T-cell (primary cell): ENCODE measurements at regions not wholly inside any gene's neighbourhood (a gene's known extent, or its start where the extent isn't known, plus 50 kb on each side); places are given as distances from the start of the nearest gene placed in this dataset.

Source experiments
- ATAC-seq, 4 experiments: fragments of 200-7000 bp in 3 of 4; fragments of 150-1000 bp in 1 of 4; cut with Tn5 transposase; replicated peaks in 1 of 4; 1 replicate in 3 of 4; 2 replicates in 1 of 4; pipeline ENCODE4 v1.10.0; 2021; ENCODE audit warnings: moderate library complexity in 3 of 4, mild to moderate bottlenecking in 2 of 4, moderate number of reproducible peaks in 1 of 4
- CTCF ChIA-PET, 2 donors: fragments of 300-600 bp; sonication (Branson Sonifier 250); formaldehyde crosslinking; loops; one replicate each; lab custom pipeline; 2022; ENCODE audit warnings: antibody characterized with exemption in 2 of 2; lab: Charles Lee
- POLR2A ChIA-PET, 2 donors: fragments of 300-600 bp; sonication (Branson Sonifier 250); formaldehyde crosslinking; loops; one replicate each; lab custom pipeline; 2022; ENCODE audit warnings: antibody characterized with exemption in 2 of 2; lab: Charles Lee
- DNase-seq, 35 experiments: peaks; one replicate each; pipeline versions ENCODE4 v3.0.0 to v3.0.0-alpha.2; 2013 to 2023
- H3K27ac ChIP-seq: one replicate; pipeline ENCODE4 v1.5.1; 2013; ENCODE audit warnings: low read length
- H3K27me3 ChIP-seq, 2 experiments: replicated peaks in 1 of 2; 1 replicate in 1 of 2; 2 replicates in 1 of 2; pipeline versions ENCODE4 v1.6.1 to v1.7.0; 2013; ENCODE audit warnings: low read length in 1 of 2, mixed read lengths in 1 of 2; ENCODE audit not compliant: control insufficient read depth in 2 of 2, insufficient read depth in 2 of 2; ENCODE audit errors: extremely low read depth in 1 of 2
- H3K36me3 ChIP-seq, 2 donors: 1 replicate in 1 of 2; 2 replicates in 1 of 2; pipeline versions ENCODE4 v1.6.1 to v1.7.0; 2013; ENCODE audit warnings: low read length in 1 of 2; ENCODE audit not compliant: control insufficient read depth in 2 of 2, insufficient read depth in 1 of 2; ENCODE audit errors: extremely low read depth in 1 of 2
- H3K4me1 ChIP-seq, 2 experiments: 1 replicate in 1 of 2; 2 replicates in 1 of 2; pipeline versions ENCODE4 v1.6.1 to v1.7.0; 2013; ENCODE audit warnings: low read length in 2 of 2, mixed read lengths in 1 of 2; ENCODE audit not compliant: insufficient read depth in 2 of 2, control insufficient read depth in 1 of 2; ENCODE audit errors: extremely low read depth in 1 of 2
- H3K4me3 ChIP-seq, 2 donors: 1 replicate in 1 of 2; 2 replicates in 1 of 2; pipeline versions ENCODE4 v1.5.1 to v1.7.0; 2013; ENCODE audit warnings: mild to moderate bottlenecking in 2 of 2, low read length in 1 of 2, moderate library complexity in 1 of 2; ENCODE audit not compliant: control insufficient read depth in 1 of 2; ENCODE audit errors: extremely low read depth in 1 of 2
- H3K9me3 ChIP-seq: 2 replicates; pipeline ENCODE4 v1.7.0; 2013
- H3K27ac Mint-ChIP-seq, 2 donors: one replicate each; pipeline ENCODE4 v1.8.0; 2020 to 2021; ENCODE audit warnings: mild to moderate bottlenecking in 2 of 2, mixed read lengths in 2 of 2
- H3K27me3 Mint-ChIP-seq, 2 donors: one replicate each; pipeline ENCODE4 v1.8.0; 2021 to 2022; ENCODE audit warnings: mixed read lengths in 2 of 2
- H3K36me3 Mint-ChIP-seq: one replicate; pipeline ENCODE4 v1.8.0; 2021; ENCODE audit warnings: mixed read lengths
- H3K4me1 Mint-ChIP-seq, 3 donors: one replicate each; pipeline ENCODE4 v1.8.0; 2020 to 2022; ENCODE audit warnings: mixed read lengths in 3 of 3, mild to moderate bottlenecking in 1 of 3
- H3K4me3 Mint-ChIP-seq, 3 donors: one replicate each; pipeline ENCODE4 v1.8.0; 2020 to 2022; ENCODE audit warnings: mild to moderate bottlenecking in 3 of 3, mixed read lengths in 3 of 3, moderate library complexity in 3 of 3
- H3K9me3 Mint-ChIP-seq, 3 donors: one replicate each; pipeline ENCODE4 v1.8.0; 2020 to 2022; ENCODE audit warnings: mixed read lengths in 3 of 3
- WGBS: methylation state at CpG from one replicate; pipeline ENCODE4 v1.1.5; 2013; ENCODE audit warnings: missing lambda C conversion rate; ENCODE audit not compliant: insufficient coverage; 5-methylcytosine and 5-hydroxymethylcytosine counted together

GRCh38 chr5:166758151-166758550 lies 1533.3 kb upstream of the WWC1 start:
- CTCF ChIA-PET, result no interaction called here
- H3K27ac ChIP-seq, result no peak overlapping the region
- Mint-ChIP-seq H3K9me3 (peaks cover 0 to 15% (median 9%) of the 10 kb centered on the region in 3 donors), H3K4me3 (no peak overlapping the region), H3K27ac (no peak overlapping the region), H3K4me1 (no peaks in the 10 kb centered on the region), H3K27me3 (no peaks in the 10 kb centered on the region), H3K36me3 (no peaks in the 10 kb centered on the region)
- POLR2A ChIA-PET, result no interaction called here
- H3K27me3 ChIP-seq, result no peaks in the 10 kb centered on the region
- no peak overlapping the region for H3K4me3 ChIP-seq
- no peaks in the 10 kb centered on the region for H3K9me3 ChIP-seq
- ATAC-seq (no peak), DNase-seq (no peak)
- no peaks in the 10 kb centered on the region for H3K4me1 ChIP-seq
- H3K36me3 ChIP-seq, result no peaks in the 10 kb centered on the region

DNA sequence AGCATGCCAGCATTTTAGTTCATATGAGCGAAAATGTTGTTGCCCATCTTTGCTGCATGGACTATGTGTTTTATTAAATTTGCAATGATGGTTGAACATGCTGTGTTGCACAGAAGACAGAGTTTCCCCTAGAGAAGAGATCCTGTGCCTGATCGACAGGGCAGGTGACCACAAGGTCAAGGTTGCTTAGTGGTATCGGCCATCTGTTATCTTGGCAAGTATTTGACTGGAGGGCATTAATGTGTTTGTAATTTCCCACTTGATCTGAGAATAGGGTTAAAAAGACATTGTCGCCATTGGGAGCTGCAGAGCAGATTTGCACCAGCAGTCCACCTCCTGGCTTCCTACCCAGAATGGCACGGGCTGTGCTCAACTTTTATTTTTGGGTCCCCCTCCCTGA lies 1523.6 kb upstream of the WWC1 start:
- H3K9me3 Mint-ChIP-seq, result peaks cover 11 to 28% (median 11%) of the 10 kb centered on the region in 3 donors
- no peaks in the 10 kb centered on the region for H3K36me3 Mint-ChIP-seq
- ChIA-PET CTCF (interaction anchor here in 1 of 2 donors (0.6 kb wide), 1 partner anchor 213 kb away, joined by 3 read pairs; no protein-coding TSS in a partner anchor), POLR2A (no interaction called here)
- no peak overlapping the region for H3K4me3 Mint-ChIP-seq
- WGBS, result 86% methylated on average over 5 of the region's 5 CpGs
- no peaks in the 10 kb centered on the region for H3K4me1 Mint-ChIP-seq
- H3K27ac Mint-ChIP-seq, result no peak overlapping the region
- Histone ChIP-seq H3K27ac (no peak overlapping the region), H3K4me1 (no peaks in the 10 kb centered on the region), H3K9me3 (no peaks in the 10 kb centered on the region), H3K36me3 (no peaks in the 10 kb centered on the region), H3K27me3 (no peaks in the 10 kb centered on the region), H3K4me3 (no peak overlapping the region)
- no peak for ATAC-seq
- DNase-seq, result no peak
- H3K27me3 Mint-ChIP-seq, result no peaks in the 10 kb centered on the region

DNA sequence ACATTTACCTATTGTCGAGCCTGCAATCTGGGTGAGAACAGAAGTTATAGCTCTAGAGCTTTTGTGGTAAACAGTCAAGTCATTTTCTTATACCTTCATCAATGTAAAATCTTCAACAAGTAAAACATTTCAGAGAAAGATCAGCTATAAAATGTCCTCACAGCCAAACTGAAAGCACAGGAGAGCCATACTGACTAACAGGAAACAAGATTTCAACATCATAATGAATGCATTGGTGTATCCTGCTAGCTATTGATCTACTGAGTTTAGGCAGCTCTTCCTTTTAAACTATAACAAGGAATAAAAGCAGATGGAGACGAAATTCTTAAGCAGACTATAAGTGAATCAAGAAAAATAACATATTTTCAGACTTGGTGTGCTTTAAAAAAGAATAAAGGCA lies 1522.9 kb upstream of the WWC1 start:
- Histone ChIP-seq H3K4me3 (no peak overlapping the region), H3K27me3 (no peaks in the 10 kb centered on the region), H3K9me3 (no peaks in the 10 kb centered on the region), H3K27ac (no peak overlapping the region), H3K4me1 (no peaks in the 10 kb centered on the region), H3K36me3 (no peaks in the 10 kb centered on the region)
- CTCF ChIA-PET, result no interaction called here
- Mint-ChIP-seq H3K27ac (no peak overlapping the region), H3K36me3 (no peaks in the 10 kb centered on the region), H3K27me3 (no peaks in the 10 kb centered on the region), H3K9me3 (peaks cover 11 to 28% (median 11%) of the 10 kb centered on the region in 3 donors), H3K4me1 (no peaks in the 10 kb centered on the region), H3K4me3 (no peak overlapping the region)
- no peak for ATAC-seq
- POLR2A ChIA-PET, result no interaction called here
- no peak for DNase-seq
- WGBS, result no CpG with 5 or more reads among the region's 2 CpGs

- Mint-ChIP-seq H3K4me3 (no peak overlapping the region), H3K9me3 (peaks cover 8 to 24% (median 18%) of the 10 kb centered on the region in 3 donors), H3K27ac (no peak overlapping the region), H3K4me1 (no peaks in the 10 kb centered on the region), H3K36me3 (no peaks in the 10 kb centered on the region), H3K27me3 (no peaks in the 10 kb centered on the region)
- Histone ChIP-seq H3K36me3 (no peaks in the 10 kb centered on the region), H3K27me3 (no peaks in the 10 kb centered on the region), H3K4me3 (no peak overlapping the region), H3K9me3 (no peaks in the 10 kb centered on the region), H3K27ac (no peak overlapping the region), H3K4me1 (no peaks in the 10 kb centered on the region)
- POLR2A ChIA-PET, result no interaction called here
- DNase-seq (no peak), ATAC-seq (no peak)
- WGBS, result no CpG with 5 or more reads among the region's 1 CpG
- CTCF ChIA-PET, result no interaction called here
These were observed 1518.7 kb upstream of the WWC1 start for GRCh38 chr5:166772770-166773169.

DNA sequence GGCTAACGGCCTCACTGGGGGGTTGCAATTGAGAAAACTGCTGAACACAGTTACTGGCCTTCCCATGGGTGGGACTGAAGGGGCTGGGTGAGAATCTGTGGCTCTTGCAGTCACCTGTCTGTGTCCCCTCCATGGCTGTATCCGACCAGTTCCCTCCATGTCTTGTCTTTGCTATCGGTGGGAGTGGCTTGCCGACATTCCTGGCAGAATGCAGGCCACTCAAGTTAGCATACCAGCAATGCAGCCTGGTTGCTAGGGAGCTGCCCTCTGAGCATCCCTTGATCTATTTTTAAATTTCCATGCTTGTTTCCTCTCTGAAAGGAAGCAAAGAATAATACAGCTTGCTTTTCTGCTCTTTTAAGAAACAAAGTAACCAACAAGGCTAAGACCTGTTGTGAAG lies 1509.7 kb upstream of the WWC1 start:
- Histone ChIP-seq H3K4me3 (no peak overlapping the region), H3K4me1 (no peaks in the 10 kb centered on the region), H3K27ac (no peak overlapping the region), H3K27me3 (no peaks in the 10 kb centered on the region), H3K36me3 (no peaks in the 10 kb centered on the region), H3K9me3 (no peaks in the 10 kb centered on the region)
- H3K27ac Mint-ChIP-seq, result no peak overlapping the region
- 44% methylated on average over 3 of the region's 4 CpGs for WGBS
- no peaks in the 10 kb centered on the region for H3K4me1 Mint-ChIP-seq
- ChIA-PET CTCF (no interaction called here), POLR2A (no interaction called here)
- DNase-seq, result no peak
- H3K36me3 Mint-ChIP-seq, result no peaks in the 10 kb centered on the region
- no peaks in the 10 kb centered on the region for H3K27me3 Mint-ChIP-seq
- H3K4me3 Mint-ChIP-seq, result no peak overlapping the region
- ATAC-seq, result no peak
- peaks cover 0 to 10% (median 3%) of the 10 kb centered on the region in 3 donors for H3K9me3 Mint-ChIP-seq

DNA sequence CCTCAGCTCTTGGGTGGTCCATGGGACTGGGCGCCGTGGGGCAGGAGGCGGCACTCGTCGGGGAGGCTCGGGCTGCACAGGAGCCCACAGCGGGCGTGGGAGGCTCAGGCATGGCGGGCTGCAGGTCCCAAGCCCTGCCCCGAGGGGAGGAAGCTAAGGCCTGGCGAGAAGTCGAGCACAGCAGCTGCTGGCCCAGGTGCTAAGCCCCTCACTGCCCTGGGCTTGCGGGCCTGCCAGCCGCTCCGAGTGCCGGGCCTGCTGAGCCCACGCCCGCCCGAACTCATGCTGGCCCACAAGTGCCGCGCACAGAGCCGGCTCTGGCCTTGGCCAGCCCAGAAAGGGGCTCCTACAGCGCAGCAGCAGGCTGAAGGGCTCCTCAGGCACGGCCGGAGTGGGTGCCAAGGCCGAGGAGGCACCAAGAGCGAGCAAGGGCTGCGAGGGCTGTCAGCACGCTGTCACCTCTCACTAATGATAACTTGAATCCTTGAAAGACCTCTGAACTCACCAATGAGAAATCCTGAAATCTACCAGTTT lies 1506.8 kb upstream of the WWC1 start:
- Mint-ChIP-seq H3K36me3 (no peaks in the 10 kb centered on the region), H3K4me1 (no peaks in the 10 kb centered on the region), H3K9me3 (peaks cover 6 to 10% (median 7%) of the 10 kb centered on the region in 3 donors), H3K4me3 (no peak overlapping the region), H3K27ac (no peak overlapping the region), H3K27me3 (no peaks in the 10 kb centered on the region)
- ChIA-PET CTCF (no interaction called here), POLR2A (no interaction called here)
- Histone ChIP-seq H3K27ac (no peak overlapping the region), H3K4me1 (no peaks in the 10 kb centered on the region), H3K27me3 (no peaks in the 10 kb centered on the region), H3K4me3 (no peak overlapping the region), H3K36me3 (no peaks in the 10 kb centered on the region), H3K9me3 (no peaks in the 10 kb centered on the region)
- no peak for ATAC-seq
- DNase-seq, result no peak
- 89% methylated on average over 29 of the region's 29 CpGs for WGBS

GRCh38 chr5:166786178-166786577 lies 1505.3 kb upstream of the WWC1 start:
- Histone ChIP-seq H3K4me3 (no peak overlapping the region), H3K36me3 (no peaks in the 10 kb centered on the region), H3K4me1 (no peaks in the 10 kb centered on the region), H3K27me3 (no peaks in the 10 kb centered on the region), H3K27ac (no peak overlapping the region), H3K9me3 (no peaks in the 10 kb centered on the region)
- DNase-seq (no peak), ATAC-seq (no peak)
- no CpG with 5 or more reads among the region's 2 CpGs for WGBS
- H3K27ac Mint-ChIP-seq, result no peak overlapping the region
- H3K9me3 Mint-ChIP-seq, result peaks cover 6 to 13% (median 7%) of the 10 kb centered on the region in 3 donors
- no peaks in the 10 kb centered on the region for H3K4me1 Mint-ChIP-seq
- no peak overlapping the region for H3K4me3 Mint-ChIP-seq
- ChIA-PET POLR2A (no interaction called here), CTCF (no interaction called here)
- no peaks in the 10 kb centered on the region for H3K36me3 Mint-ChIP-seq
- H3K27me3 Mint-ChIP-seq, result no peaks in the 10 kb centered on the region
